ENCODE measurements at regions not wholly inside any gene's neighbourhood (a gene's known extent, or its start where the extent isn't known, plus 50 kb on each side); places are given as distances from the start of the nearest gene placed in this dataset.

GRCh38 chr16:86219655-86220445 lies 290.5 kb upstream of the FOXF1 start:
- Histone ChIP-seq H3K27me3 (ENCODE audit: low read depth) (peaks cover 5% of the 10 kb centered on the region), H3K4me1 (peaks cover 9% of the 10 kb centered on the region), H3K36me3 (no peaks in the 10 kb centered on the region), H3K4me3 (no peak overlapping the region), H3K27ac (no peak overlapping the region), H3K9me3 (no peaks in the 10 kb centered on the region)
- ATAC-seq (no peak), DNase-seq (no peak)
- no peak for TF ChIP-seq CTCF (IDR thresholded peaks at IDR 0.05)
- intact Hi-C loops (cut with DNase I): no loop called here

GRCh38 chr16:86220561-86220960 lies 289.8 kb upstream of the FOXF1 start:
- Histone ChIP-seq H3K4me3 (no peak overlapping the region), H3K36me3 (no peaks in the 10 kb centered on the region), H3K27ac (no peak overlapping the region), H3K4me1 (peaks cover 3% of the 10 kb centered on the region), H3K27me3 (ENCODE audit: low read depth) (peaks cover 5% of the 10 kb centered on the region), H3K9me3 (no peaks in the 10 kb centered on the region)
- no peak for DNase-seq
- ATAC-seq: no peak
- intact Hi-C loops (cut with DNase I): no loop called here
- TF ChIP-seq CTCF (IDR thresholded peaks at IDR 0.05): no peak

- intact Hi-C loops (cut with DNase I): no loop called here
- peaks cover 3% of the 10 kb centered on the region for H3K4me1 ChIP-seq
- H3K27ac ChIP-seq: no peak overlapping the region
- H3K27me3 ChIP-seq (ENCODE audit: low read depth): peaks cover 5% of the 10 kb centered on the region
- no peak overlapping the region for H3K4me3 ChIP-seq
- DNase-seq (no peak), ATAC-seq (no peak)
- no peaks in the 10 kb centered on the region for H3K9me3 ChIP-seq
- H3K36me3 ChIP-seq: no peaks in the 10 kb centered on the region
- no peak for TF ChIP-seq CTCF (IDR thresholded peaks at IDR 0.05)
Observed at GRCh38 chr16:86221085-86221484, 289.2 kb upstream of the FOXF1 start.

GRCh38 chr16:86222547-86222946 lies 287.8 kb upstream of the FOXF1 start:
- ATAC-seq (no peak), DNase-seq (no peak)
- H3K4me3 ChIP-seq: no peak overlapping the region
- H3K36me3 ChIP-seq: no peaks in the 10 kb centered on the region
- no peak for TF ChIP-seq CTCF (IDR thresholded peaks at IDR 0.05)
- H3K4me1 ChIP-seq: peaks cover 3% of the 10 kb centered on the region
- peaks cover 5% of the 10 kb centered on the region for H3K27me3 ChIP-seq (ENCODE audit: low read depth)
- H3K27ac ChIP-seq: no peak overlapping the region
- H3K9me3 ChIP-seq: no peaks in the 10 kb centered on the region
- intact Hi-C loops (cut with DNase I): no loop called here

GRCh38 chr16:86222965-86223551 lies 287.3 kb upstream of the FOXF1 start:
- Histone ChIP-seq H3K4me3 (no peak overlapping the region), H3K27ac (no peak overlapping the region), H3K9me3 (no peaks in the 10 kb centered on the region), H3K36me3 (no peaks in the 10 kb centered on the region), H3K27me3 (ENCODE audit: low read depth) (peaks cover 5% of the 10 kb centered on the region), H3K4me1 (peaks cover 3% of the 10 kb centered on the region)
- ATAC-seq (no peak), DNase-seq (no peak)
- TF ChIP-seq CTCF (IDR thresholded peaks at IDR 0.05): no peak
- intact Hi-C loops (cut with DNase I): no loop called here
